HepG2 (cell line): ENCODE measurements at regions not wholly inside any gene's neighbourhood (a gene's known extent, or its start where the extent isn't known, plus 50 kb on each side); places are given as distances from the start of the nearest gene placed in this dataset.

ENCODE experiments used
- CBFB ChIP-seq: sonication (generic); formaldehyde crosslinking; IDR thresholded peaks from 2 replicates; pipeline ENCODE4 v1.4.0; 2020; ENCODE audit warnings: missing genetic modification reagents
- ETV5 ChIP-seq: IDR thresholded peaks from 2 replicates; pipeline ENCODE4 v1.6.1; 2018; ENCODE audit warnings: missing biosample characterization, missing genetic modification reagents, inconsistent platforms, borderline replicate concordance
- HOXA3 ChIP-seq: sonication (generic); formaldehyde crosslinking; IDR thresholded peaks from 2 replicates; pipeline ENCODE4 v1.5.0; 2020; ENCODE audit warnings: missing genetic modification reagents
- MAZ ChIP-seq, 2 experiments: sonication (generic) in 1 of 2; formaldehyde crosslinking in 1 of 2; IDR thresholded peaks; 2 replicates each; pipeline versions ENCODE4 v1.5.0 to v1.6.1; 2012 to 2020; ENCODE audit warnings: low read depth in 2 of 2, mild to moderate bottlenecking in 2 of 2, borderline replicate concordance in 1 of 2, improper control_type of control experiment in 1 of 2, low read length in 1 of 2, missing genetic modification reagents in 1 of 2, moderate library complexity in 1 of 2
- MEF2D ChIP-seq: sonication (generic); formaldehyde crosslinking; IDR thresholded peaks from 2 replicates; pipeline ENCODE4 v1.5.1; 2020; ENCODE audit warnings: mild to moderate bottlenecking, missing genetic modification reagents
- PHF21A ChIP-seq: sonication (generic); formaldehyde crosslinking; IDR thresholded peaks from 2 replicates; pipeline ENCODE4 v1.5.0; 2020; ENCODE audit warnings: mild to moderate bottlenecking, missing genetic modification reagents
- PRDM10 ChIP-seq: sonication (generic); formaldehyde crosslinking; IDR thresholded peaks from 2 replicates; pipeline ENCODE4 v1.4.0; 2020; ENCODE audit warnings: low read depth, missing genetic modification reagents
- RBM39 ChIP-seq: fragments of 200-400 bp; formaldehyde crosslinking; IDR thresholded peaks from one replicate; pipeline ENCODE4 v1.6.1; 2018; ENCODE audit warnings: antibody characterized with exemption, mild to moderate bottlenecking, low read depth, low read length; ENCODE audit not compliant: poor library complexity, severe bottlenecking
- SNAI1 ChIP-seq: sonication (generic); formaldehyde crosslinking; IDR thresholded peaks from 2 replicates; pipeline ENCODE4 v1.5.0; 2020; ENCODE audit warnings: mild to moderate bottlenecking, missing genetic modification reagents, borderline replicate concordance
- TBX2 ChIP-seq: sonication (generic); formaldehyde crosslinking; IDR thresholded peaks from 2 replicates; pipeline ENCODE4 v1.5.0; 2020; ENCODE audit warnings: missing genetic modification reagents, mild to moderate bottlenecking, borderline replicate concordance
- ZBED4 ChIP-seq: sonication (generic); formaldehyde crosslinking; IDR thresholded peaks from 2 replicates; pipeline ENCODE4 v1.4.0; 2020; ENCODE audit warnings: missing genetic modification reagents, borderline replicate concordance
- ZFX ChIP-seq: sonication (generic); formaldehyde crosslinking; IDR thresholded peaks from 2 replicates; pipeline ENCODE4 v1.4.0; 2020; ENCODE audit warnings: mild to moderate bottlenecking, low read depth, missing genetic modification reagents, moderate library complexity
- ZNF501 ChIP-seq: sonication (generic); formaldehyde crosslinking; IDR thresholded peaks from 2 replicates; pipeline ENCODE4 v1.5.1; 2020; ENCODE audit warnings: mild to moderate bottlenecking, moderate library complexity, missing genetic modification reagents
- ZNF609 ChIP-seq: sonication (generic); formaldehyde crosslinking; IDR thresholded peaks from 2 replicates; pipeline ENCODE4 v1.4.0; 2020; ENCODE audit warnings: mild to moderate bottlenecking, missing genetic modification reagents, borderline replicate concordance
- ZNF614 ChIP-seq: IDR thresholded peaks from 2 replicates; pipeline ENCODE4 v1.6.1; 2018; ENCODE audit warnings: missing biosample characterization, missing genetic modification reagents, inconsistent platforms, borderline replicate concordance
- ZNF780A ChIP-seq: sonication (generic); formaldehyde crosslinking; IDR thresholded peaks from 2 replicates; pipeline ENCODE4 v1.8.0; 2022; ENCODE audit warnings: mild to moderate bottlenecking, missing genetic modification reagents, moderate library complexity

- TF ChIP-seq RBM39 (no peak), PRDM10 (peak; percentile 65; the same call in 1 of the 2 replicates), CBFB (0 out of 2 replicates have a peak, but pooled peaks have one; percentile 31), PHF21A (CRISPR knock-in tag) (peak; percentile 45; the same call in 1 of the 2 replicates), ZNF609 (CRISPR knock-in tag) (peak; percentile 51; the same call in 1 of the 2 replicates), ZBED4 (CRISPR knock-in tag) (peak; percentile 83; the same call in 1 of the 2 replicates), SNAI1 (CRISPR knock-in tag) (no peak), ZNF614 (CRISPR knock-in tag) (peak; percentile 64; the same call in 1 of the 2 replicates), TBX2 (peak; percentile 58; the same call in 1 of the 2 replicates), ZNF780A (no peak), MAZ (IDR thresholded peaks at IDR 0.05; ENCODE audit: borderline replicate concordance, low read depth, low read length) (no peak), MAZ (CRISPR knock-in tag; IDR thresholded peaks at IDR 0.05; ENCODE audit: low read depth) (no peak), ZFX (CRISPR knock-in tag) (peak; percentile 82), MEF2D (CRISPR knock-in tag) (no peak), HOXA3 (CRISPR knock-in tag) (peak; percentile 33; the same call in 1 of the 2 replicates), ZNF501 (peak; percentile 81), ETV5 (CRISPR knock-in tag) (peak; percentile 62; the same call in 1 of the 2 replicates)
Observed at GRCh38 chr2:138942466-138942865, 162.3 kb upstream of the NXPH2 start (continued).
